Choroid plexus epithelial cell (primary cell): ENCODE measurements at regions not wholly inside any gene's neighbourhood (a gene's known extent, or its start where the extent isn't known, plus 50 kb on each side); places are given as distances from the start of the nearest gene placed in this dataset.

Source experiments
- DNase-seq: peaks from one replicate; pipeline ENCODE4 v3.0.0-alpha.2; 2010; ENCODE audit warnings: low read depth
- H3K4me3 ChIP-seq: 2 replicates; pipeline ENCODE4 v1.5.1; 2011; ENCODE audit warnings: low read depth, mild to moderate bottlenecking, control low read depth, low read length, moderate library complexity
- TF ChIP-seq, protein P1 (sequence below): conservative IDR thresholded peaks from 2 replicates; pipeline ENCODE4 v1.5.1; 2011; ENCODE audit warnings: low read depth, mild to moderate bottlenecking, control low read depth, inconsistent platforms, low read length, moderate library complexity

- DNase-seq = no peak
- no peak overlapping the region for H3K4me3 ChIP-seq
- TF ChIP-seq, protein P1, sequence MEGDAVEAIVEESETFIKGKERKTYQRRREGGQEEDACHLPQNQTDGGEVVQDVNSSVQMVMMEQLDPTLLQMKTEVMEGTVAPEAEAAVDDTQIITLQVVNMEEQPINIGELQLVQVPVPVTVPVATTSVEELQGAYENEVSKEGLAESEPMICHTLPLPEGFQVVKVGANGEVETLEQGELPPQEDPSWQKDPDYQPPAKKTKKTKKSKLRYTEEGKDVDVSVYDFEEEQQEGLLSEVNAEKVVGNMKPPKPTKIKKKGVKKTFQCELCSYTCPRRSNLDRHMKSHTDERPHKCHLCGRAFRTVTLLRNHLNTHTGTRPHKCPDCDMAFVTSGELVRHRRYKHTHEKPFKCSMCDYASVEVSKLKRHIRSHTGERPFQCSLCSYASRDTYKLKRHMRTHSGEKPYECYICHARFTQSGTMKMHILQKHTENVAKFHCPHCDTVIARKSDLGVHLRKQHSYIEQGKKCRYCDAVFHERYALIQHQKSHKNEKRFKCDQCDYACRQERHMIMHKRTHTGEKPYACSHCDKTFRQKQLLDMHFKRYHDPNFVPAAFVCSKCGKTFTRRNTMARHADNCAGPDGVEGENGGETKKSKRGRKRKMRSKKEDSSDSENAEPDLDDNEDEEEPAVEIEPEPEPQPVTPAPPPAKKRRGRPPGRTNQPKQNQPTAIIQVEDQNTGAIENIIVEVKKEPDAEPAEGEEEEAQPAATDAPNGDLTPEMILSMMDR = no peak
Measured at GRCh38 chr2:147569426-147569825, 275.4 kb upstream of the ACVR2A start.

- TF ChIP-seq, protein P1 = no peak
- no peak overlapping the region for H3K4me3 ChIP-seq
- no peak for DNase-seq
Measured at GRCh38 chr2:147568109-147568508, 276.7 kb upstream of the ACVR2A start.

GRCh38 chr2:147567136-147567535 is 277.7 kb upstream of the ACVR2A start:
- TF ChIP-seq, protein P1 = no peak
- no peak for DNase-seq
- no peak overlapping the region for H3K4me3 ChIP-seq

- TF ChIP-seq, protein P1 = no peak
- H3K4me3 ChIP-seq = no peak overlapping the region
- DNase-seq = no peak
Measured at GRCh38 chr2:147560810-147561535, 283.9 kb upstream of the ACVR2A start.

GRCh38 chr2:147559070-147559725 is 285.6 kb upstream of the ACVR2A start:
- no peak for DNase-seq
- no peak overlapping the region for H3K4me3 ChIP-seq
- TF ChIP-seq, protein P1 = no peak

- TF ChIP-seq, protein P1 = no peak
- no peak overlapping the region for H3K4me3 ChIP-seq
- no peak for DNase-seq
Measured at GRCh38 chr2:147558620-147559019, 286.2 kb upstream of the ACVR2A start.
